BLaER1 (cell line): ENCODE measurements at regions not wholly inside any gene's neighbourhood (a gene's known extent, or its start where the extent isn't known, plus 50 kb on each side); places are given as distances from the start of the nearest gene placed in this dataset.

ENCODE experiments used
- H3K27ac ChIP-seq: shearing (Covaris generic); formaldehyde crosslinking; 2 replicates; pipeline ENCODE4 v1.8.1; 2022
- H3K27me3 ChIP-seq: shearing (Covaris generic); formaldehyde crosslinking; 2 replicates; pipeline ENCODE4 v1.8.1; 2022
- H3K36me3 ChIP-seq: shearing (Covaris generic); formaldehyde crosslinking; 2 replicates; pipeline ENCODE4 v1.8.1; 2022
- H3K4me1 ChIP-seq: shearing (Covaris generic); formaldehyde crosslinking; 2 replicates; pipeline ENCODE4 v1.8.1; 2022
- H3K4me2 ChIP-seq: shearing (Covaris generic); formaldehyde crosslinking; 2 replicates; pipeline ENCODE4 v1.8.1; 2022
- H3K4me3 ChIP-seq: shearing (Covaris generic); formaldehyde crosslinking; 2 replicates; pipeline ENCODE4 v1.8.1; 2022
- H3K9ac ChIP-seq: shearing (Covaris generic); formaldehyde crosslinking; 2 replicates; pipeline ENCODE4 v1.8.1; 2022
- H3K9me3 ChIP-seq: shearing (Covaris generic); formaldehyde crosslinking; 2 replicates; pipeline ENCODE4 v1.8.1; 2022
- H4K20me1 ChIP-seq: shearing (Covaris generic); formaldehyde crosslinking; 2 replicates; pipeline ENCODE4 v1.8.1; 2022
- Cebpa-rat ChIP-seq: shearing (Covaris generic); IDR thresholded peaks from 2 replicates; pipeline ENCODE4 v1.8.1; 2022

DNA sequence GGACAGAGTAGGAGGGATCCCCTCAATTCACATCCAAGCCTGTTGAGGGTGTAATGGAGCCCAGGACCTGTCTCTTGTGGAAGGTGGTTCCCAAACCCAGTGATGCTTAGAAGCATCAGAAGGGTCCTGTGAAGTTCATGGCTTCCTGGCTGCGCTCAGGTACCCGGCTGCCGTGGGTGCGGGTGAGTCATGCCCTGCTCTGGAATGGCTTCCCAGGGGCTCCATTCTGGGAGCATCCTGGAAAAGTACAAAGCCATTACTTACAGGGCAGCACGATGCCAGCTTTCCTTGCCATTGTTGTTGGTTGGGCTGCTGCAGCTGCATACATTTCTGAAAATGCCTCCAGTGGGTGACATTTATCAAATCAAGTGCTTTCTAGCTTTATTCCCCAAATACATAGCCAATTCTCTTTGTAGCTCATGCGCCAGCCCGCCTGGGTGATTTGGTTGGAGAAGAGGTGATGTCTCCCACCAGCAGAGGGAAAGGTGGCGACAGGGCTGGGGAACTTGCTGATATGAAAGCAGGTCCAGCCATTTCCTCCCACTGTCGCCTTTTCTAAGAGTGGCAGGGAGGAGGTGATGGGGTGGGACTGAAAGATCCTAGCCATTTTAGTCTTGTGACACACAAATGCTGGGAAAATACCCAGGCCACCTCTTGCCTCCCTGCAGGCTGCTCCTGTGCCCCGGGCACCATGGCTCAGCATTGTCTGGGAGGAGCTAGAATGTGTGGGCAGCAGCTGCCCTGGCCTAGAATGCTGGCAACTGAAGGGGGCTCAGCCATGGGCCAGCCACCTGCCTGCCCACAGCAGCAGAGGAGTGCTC is 65.9 kb upstream of the HPCAL1 start:
- no peak overlapping the region for H3K9ac ChIP-seq
- no peak overlapping the region for H3K27ac ChIP-seq
- H4K20me1 ChIP-seq = no peaks in the 10 kb centered on the region
- H3K27me3 ChIP-seq = no peaks in the 10 kb centered on the region
- peaks cover 15% of the 10 kb centered on the region for H3K4me1 ChIP-seq
- no peaks in the 10 kb centered on the region for H3K36me3 ChIP-seq
- no peaks in the 10 kb centered on the region for H3K9me3 ChIP-seq
- no peak overlapping the region for H3K4me2 ChIP-seq
- no peak for TF ChIP-seq Cebpa-rat
- no peak overlapping the region for H3K4me3 ChIP-seq

DNA sequence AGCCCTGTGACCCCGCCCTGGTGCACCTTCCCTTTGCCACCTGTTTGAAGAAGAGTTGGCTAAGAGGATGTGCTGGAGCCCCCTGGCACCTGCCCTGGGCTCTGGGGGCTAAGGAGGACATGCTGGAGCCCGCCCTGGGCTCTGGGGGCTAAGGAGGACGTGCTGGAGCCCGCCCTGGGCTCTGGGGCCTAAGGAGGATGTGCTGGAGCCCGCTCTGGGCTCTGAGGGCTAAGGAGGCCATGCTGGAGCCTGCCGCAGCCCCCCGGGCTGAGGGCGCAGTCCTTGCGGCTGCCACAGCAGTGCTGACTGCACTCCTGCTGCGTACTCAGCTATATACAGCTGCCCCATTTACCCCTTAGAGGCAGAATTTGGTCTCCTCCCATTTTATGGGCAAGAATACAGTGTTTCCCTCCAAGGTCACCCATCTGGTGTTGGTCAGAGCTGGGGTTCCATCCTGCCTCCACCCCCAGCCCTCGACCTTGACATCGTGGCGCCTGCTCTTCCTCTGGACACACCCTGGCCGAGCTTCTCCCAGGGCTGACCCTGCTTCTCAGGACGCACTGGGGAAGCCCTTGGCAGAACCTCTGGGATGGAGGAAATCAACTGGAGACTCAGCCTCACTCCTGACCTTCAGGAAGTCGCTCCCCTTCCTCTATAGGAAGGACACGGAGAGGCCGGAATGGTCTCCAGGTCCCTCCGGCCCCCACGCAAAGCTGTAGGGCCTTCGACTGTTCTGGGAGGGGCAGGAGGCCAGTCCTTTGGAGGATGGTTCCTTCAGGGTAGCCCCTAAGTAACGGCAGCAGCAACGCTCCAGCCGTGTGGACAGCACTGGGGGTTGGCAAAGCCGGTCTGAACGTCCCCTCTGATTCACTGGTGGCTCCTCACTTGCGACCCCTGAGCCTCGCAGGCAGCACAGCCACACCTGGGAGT is 65.0 kb upstream of the HPCAL1 start:
- no peaks in the 10 kb centered on the region for H4K20me1 ChIP-seq
- H3K9ac ChIP-seq = no peak overlapping the region
- TF ChIP-seq Cebpa-rat = no peak
- H3K4me2 ChIP-seq = no peak overlapping the region
- no peaks in the 10 kb centered on the region for H3K27me3 ChIP-seq
- no peak overlapping the region for H3K4me3 ChIP-seq
- no peaks in the 10 kb centered on the region for H3K36me3 ChIP-seq
- no peak overlapping the region for H3K27ac ChIP-seq
- H3K9me3 ChIP-seq = no peaks in the 10 kb centered on the region
- peaks cover 15% of the 10 kb centered on the region for H3K4me1 ChIP-seq

DNA sequence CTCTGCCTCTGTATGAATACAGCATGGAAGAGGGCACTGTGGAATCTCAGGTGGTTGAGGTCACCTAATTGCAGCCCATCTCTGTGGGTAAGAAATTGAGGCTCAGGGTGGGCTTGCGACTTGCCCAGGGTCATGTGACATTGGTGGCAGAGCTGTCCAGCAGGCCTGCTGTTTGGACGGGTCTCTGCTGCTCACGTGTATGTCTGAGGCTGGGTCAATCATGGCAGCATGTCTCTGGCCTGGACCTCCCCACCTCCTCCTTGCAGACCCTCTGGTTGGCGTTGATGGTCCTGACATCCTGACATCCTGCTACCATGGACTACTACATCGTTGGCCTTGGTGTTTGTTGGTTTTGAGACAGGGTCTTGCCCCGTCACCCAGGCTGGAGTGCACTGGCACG is 64.3 kb upstream of the HPCAL1 start:
- no peak overlapping the region for H3K9ac ChIP-seq
- TF ChIP-seq Cebpa-rat = no peak
- H3K27me3 ChIP-seq = no peaks in the 10 kb centered on the region
- H3K4me1 ChIP-seq = peaks cover 15% of the 10 kb centered on the region
- H3K36me3 ChIP-seq = no peaks in the 10 kb centered on the region
- H3K9me3 ChIP-seq = no peaks in the 10 kb centered on the region
- no peak overlapping the region for H3K27ac ChIP-seq
- H4K20me1 ChIP-seq = no peaks in the 10 kb centered on the region
- H3K4me3 ChIP-seq = no peak overlapping the region
- no peak overlapping the region for H3K4me2 ChIP-seq

DNA sequence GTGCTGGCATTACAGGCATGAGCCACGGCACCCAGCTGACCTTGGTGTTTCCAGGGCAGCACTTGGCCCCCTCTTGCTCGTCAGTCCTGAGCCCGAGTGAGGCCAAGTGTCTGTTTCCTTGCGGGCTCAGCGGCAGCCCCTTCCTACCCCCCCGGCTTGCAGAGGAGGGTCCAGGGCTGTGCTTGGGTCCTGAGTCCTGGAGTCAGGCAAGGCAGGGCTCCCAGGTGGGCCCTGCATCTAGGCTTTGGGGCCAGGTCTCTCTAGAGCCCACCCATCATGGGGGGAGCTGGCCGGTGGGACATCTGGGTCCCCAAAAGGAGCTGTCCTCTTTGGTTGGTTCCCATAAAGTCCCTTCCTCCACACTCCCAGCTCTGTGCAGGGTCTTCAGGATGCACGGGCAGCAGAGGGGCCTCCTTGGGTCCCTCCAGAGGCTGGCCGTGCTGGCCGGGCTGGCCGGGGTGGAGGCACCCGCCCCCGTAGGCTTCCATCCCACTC is 63.7 kb upstream of the HPCAL1 start:
- Histone ChIP-seq H3K4me3 (no peak overlapping the region), H3K36me3 (no peaks in the 10 kb centered on the region), H3K9me3 (no peaks in the 10 kb centered on the region), H4K20me1 (no peaks in the 10 kb centered on the region), H3K4me2 (no peak overlapping the region), H3K27ac (no peak overlapping the region), H3K27me3 (no peaks in the 10 kb centered on the region), H3K4me1 (peaks cover 14% of the 10 kb centered on the region), H3K9ac (no peak overlapping the region)
- no peak for TF ChIP-seq Cebpa-rat

DNA sequence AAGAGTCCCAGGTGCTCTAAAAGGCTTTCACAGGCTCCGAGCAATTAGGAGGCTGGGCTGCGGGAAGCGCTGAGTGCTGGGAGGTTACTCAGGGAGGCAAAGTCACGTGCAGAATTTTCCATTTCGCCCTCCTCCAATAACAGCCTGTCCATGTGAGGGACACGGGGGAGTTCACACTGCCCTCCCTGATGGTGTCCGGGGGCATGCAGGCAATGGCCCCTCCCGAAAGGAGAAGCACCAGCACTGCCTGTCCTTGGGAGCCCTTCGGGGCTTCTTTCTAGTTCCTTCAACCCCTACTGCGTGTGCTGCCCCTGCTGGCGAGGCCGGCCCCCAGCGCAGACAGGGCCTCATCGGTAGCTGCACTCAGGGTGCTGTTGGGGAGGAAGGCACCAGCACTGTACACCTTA is 63.1 kb upstream of the HPCAL1 start:
- no peaks in the 10 kb centered on the region for H3K9me3 ChIP-seq
- no peak overlapping the region for H3K9ac ChIP-seq
- no peak overlapping the region for H3K4me3 ChIP-seq
- H4K20me1 ChIP-seq = no peaks in the 10 kb centered on the region
- H3K4me1 ChIP-seq = peaks cover 9% of the 10 kb centered on the region
- no peaks in the 10 kb centered on the region for H3K27me3 ChIP-seq
- no peak overlapping the region for H3K4me2 ChIP-seq
- no peak overlapping the region for H3K27ac ChIP-seq
- no peaks in the 10 kb centered on the region for H3K36me3 ChIP-seq
- no peak for TF ChIP-seq Cebpa-rat

DNA sequence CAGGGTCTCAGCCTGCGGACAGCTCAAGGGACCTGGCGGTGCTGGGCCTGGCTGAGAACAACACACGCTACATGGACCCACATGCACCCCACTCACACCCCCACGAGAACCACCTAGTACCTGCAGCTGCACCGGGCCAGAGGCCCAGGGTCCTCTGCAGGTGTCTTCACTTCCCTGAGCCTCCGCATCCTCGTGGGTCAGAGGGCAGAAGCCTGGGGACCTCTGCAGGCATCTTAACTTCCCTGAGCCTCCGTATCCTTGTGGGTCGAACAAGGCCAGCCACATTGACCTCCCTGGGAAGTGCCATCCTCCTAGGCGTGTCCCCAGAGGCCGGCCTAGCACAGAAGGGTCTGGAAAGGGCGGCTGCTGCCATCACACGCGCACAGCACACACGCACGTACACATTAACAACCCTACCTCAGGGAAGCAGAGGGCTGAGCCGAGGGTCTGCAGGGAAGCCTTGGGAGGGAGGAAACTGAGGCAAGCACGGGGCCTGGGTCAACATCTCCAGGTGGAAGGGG is 62.5 kb upstream of the HPCAL1 start:
- Histone ChIP-seq H3K27me3 (no peaks in the 10 kb centered on the region), H3K9me3 (no peaks in the 10 kb centered on the region)
- no peak for TF ChIP-seq Cebpa-rat

DNA sequence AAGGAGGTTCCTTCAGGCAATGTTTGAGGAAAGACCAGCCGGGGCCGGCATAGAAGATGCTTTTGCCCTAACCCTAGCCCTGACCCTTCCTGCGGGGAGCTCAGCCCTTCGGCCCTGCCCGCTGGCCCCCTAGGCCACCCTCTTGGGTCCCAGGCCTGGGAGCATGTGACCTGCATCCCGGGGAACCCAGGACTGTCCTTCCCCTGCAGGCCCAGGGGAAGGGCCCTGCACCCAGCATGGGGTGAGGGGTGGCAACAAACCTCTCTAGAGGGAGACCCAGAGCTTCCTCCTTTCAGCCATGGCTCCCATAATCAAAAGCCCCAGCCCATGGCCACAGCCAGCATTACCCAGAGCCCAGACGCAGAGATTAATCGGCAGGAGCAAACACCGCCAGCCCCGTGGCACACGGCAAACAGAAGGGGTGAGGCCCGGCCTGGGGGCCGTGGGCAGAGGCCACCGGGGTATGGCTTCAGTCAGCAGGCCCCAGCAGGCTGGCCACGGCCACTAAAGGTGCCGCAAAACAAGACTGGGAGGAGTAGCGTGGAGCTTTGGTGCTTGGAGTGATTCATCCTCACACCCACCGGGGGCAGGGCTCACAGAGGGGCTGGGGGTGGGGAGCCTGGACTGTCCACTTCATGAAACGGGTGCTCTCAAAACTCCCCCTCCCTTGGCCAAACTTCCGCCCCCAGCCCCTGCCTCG is 61.6 kb upstream of the HPCAL1 start:
- no peaks in the 10 kb centered on the region for H4K20me1 ChIP-seq
- no peak for TF ChIP-seq Cebpa-rat

More for the DNA sequence above, 62.5 kb upstream of the HPCAL1 start:
- Histone ChIP-seq H3K27ac (no peak overlapping the region), H3K9ac (no peak overlapping the region), H3K4me1 (0 out of 2 replicates have a peak, but pooled peaks cover 2% of the 10 kb centered on the region), H3K36me3 (no peaks in the 10 kb centered on the region), H3K4me2 (no peak overlapping the region), H3K4me3 (no peak overlapping the region), H4K20me1 (no peaks in the 10 kb centered on the region)

DNA sequence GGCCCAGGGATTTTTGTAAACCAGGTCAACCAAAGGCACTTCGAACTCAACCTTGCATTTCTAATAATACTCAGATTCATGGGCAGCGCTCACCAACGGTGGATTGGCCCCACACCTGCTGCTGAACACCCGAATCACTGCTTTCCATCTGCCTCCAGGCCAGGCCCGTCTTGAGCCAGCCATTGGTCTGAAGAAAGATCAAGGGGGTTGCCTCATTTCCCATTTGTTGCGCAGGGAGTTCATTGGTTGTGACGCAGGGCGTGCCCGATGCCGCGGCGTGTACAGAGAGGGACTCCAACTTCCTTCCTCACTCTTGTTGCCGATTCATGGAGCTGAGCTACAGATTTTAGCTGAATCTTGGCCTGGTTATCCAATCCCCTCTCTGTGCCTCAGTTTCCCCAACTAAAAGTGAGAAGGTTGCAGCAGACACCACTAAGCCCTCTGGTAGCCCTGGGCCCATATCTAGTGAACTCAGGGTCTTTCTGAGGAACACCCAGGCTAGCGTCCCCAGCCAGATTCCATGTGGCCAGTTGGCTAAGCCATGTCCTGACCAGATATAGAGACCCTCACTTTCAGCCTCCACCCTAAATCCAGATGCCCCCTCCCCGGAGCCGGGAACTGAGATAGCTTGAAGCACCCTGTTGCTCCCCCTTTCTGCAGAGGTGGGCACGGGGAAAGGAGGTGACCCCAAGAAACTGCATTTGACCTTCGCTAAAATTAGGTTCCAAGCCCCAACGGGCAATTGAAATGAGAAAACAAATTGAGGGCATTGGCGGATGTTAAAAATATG is 60.9 kb upstream of the HPCAL1 start:
- Histone ChIP-seq H3K36me3 (no peaks in the 10 kb centered on the region), H3K4me2 (no peak overlapping the region)
- TF ChIP-seq Cebpa-rat = no peak

More for the DNA sequence above, 61.6 kb upstream of the HPCAL1 start:
- Histone ChIP-seq H3K4me1 (no peaks in the 10 kb centered on the region), H3K36me3 (no peaks in the 10 kb centered on the region), H3K4me3 (no peak overlapping the region), H3K4me2 (no peak overlapping the region), H3K27ac (no peak overlapping the region), H3K27me3 (no peaks in the 10 kb centered on the region), H3K9ac (no peak overlapping the region), H3K9me3 (no peaks in the 10 kb centered on the region)

DNA sequence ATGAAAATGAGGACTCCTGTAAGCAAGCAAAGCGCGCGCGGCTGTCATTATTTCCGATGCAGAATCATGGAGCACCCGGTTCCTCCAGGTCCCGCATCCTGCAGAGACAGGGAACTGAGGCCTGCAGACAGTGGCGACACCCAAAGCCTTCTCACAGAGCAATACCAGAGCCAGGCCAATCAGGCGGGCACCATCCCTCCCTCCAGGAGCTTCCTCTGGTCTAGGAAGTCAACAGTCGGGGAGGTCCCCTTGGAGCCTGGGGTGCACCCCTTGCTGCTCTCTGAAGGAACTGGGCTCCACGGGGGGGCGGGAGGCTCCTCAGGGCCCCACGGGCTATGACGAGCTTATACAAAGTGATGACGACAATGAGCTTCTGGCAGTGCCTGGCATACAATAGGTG is 60.3 kb upstream of the HPCAL1 start:
- H3K9me3 ChIP-seq = no peaks in the 10 kb centered on the region
- H4K20me1 ChIP-seq = no peaks in the 10 kb centered on the region
- H3K4me3 ChIP-seq = no peak overlapping the region
- TF ChIP-seq Cebpa-rat = no peak
- H3K36me3 ChIP-seq = no peaks in the 10 kb centered on the region
- no peak overlapping the region for H3K27ac ChIP-seq
- no peak overlapping the region for H3K9ac ChIP-seq
- H3K27me3 ChIP-seq = no peaks in the 10 kb centered on the region
- no peak overlapping the region for H3K4me2 ChIP-seq
- no peaks in the 10 kb centered on the region for H3K4me1 ChIP-seq

More for the DNA sequence above, 60.9 kb upstream of the HPCAL1 start:
- Histone ChIP-seq H3K4me3 (no peak overlapping the region), H3K9me3 (no peaks in the 10 kb centered on the region), H3K9ac (no peak overlapping the region), H3K27me3 (no peaks in the 10 kb centered on the region), H3K4me1 (no peaks in the 10 kb centered on the region), H4K20me1 (no peaks in the 10 kb centered on the region), H3K27ac (no peak overlapping the region)
